Endothelial cell of hepatic sinusoid (primary cell): ENCODE measurements at regions not wholly inside any gene's neighbourhood (a gene's known extent, or its start where the extent isn't known, plus 50 kb on each side); places are given as distances from the start of the nearest gene placed in this dataset.

Experiments
- in situ Hi-C: cut with HindIII; loops from 2 replicates; pipeline ENCODE4 v1.10.0; 2017; ENCODE audit warnings: low sequenced_read_pairs

DNA sequence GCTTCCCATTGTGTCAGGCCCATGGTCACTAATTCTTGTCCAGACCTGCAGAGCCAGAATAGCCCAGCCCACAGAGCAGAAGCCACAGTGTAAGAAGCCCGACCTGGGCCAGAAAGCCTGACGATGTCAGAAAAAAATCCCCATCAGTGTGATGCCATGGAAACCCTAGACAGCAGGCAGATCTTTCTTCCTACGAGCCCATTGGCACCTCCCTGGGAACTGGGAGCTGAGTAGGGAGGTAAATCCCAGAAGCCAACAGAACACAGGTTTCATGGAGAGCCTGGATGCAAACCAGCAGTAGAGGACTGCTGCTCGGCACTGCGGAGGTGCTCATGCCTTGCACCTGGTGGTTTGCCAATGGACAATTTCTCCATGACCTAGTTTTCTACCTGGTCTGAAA lies 82.2 kb upstream of the SLC22A16 start:
- in situ Hi-C loops, result no loop called here

DNA sequence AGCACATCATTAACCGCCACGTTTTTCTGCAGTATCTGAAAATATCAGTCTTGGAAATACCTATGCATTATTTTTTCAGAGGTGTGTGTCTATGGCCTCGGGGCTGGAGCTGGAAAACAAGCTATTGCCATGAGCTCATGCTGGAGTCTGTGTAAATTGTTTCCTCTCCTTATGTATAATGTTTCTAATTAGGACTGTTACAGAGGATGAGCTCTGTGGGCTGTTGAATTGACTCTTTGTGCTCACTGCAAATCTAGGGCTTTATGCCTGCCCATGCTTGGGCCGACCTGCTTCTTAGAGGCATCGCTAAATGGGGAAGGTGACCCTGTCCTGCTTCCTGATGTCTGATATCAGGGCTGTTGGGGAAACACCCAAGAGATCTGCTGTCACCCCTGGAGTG lies 80.8 kb upstream of the SLC22A16 start:
- in situ Hi-C loops, result no loop called here

DNA sequence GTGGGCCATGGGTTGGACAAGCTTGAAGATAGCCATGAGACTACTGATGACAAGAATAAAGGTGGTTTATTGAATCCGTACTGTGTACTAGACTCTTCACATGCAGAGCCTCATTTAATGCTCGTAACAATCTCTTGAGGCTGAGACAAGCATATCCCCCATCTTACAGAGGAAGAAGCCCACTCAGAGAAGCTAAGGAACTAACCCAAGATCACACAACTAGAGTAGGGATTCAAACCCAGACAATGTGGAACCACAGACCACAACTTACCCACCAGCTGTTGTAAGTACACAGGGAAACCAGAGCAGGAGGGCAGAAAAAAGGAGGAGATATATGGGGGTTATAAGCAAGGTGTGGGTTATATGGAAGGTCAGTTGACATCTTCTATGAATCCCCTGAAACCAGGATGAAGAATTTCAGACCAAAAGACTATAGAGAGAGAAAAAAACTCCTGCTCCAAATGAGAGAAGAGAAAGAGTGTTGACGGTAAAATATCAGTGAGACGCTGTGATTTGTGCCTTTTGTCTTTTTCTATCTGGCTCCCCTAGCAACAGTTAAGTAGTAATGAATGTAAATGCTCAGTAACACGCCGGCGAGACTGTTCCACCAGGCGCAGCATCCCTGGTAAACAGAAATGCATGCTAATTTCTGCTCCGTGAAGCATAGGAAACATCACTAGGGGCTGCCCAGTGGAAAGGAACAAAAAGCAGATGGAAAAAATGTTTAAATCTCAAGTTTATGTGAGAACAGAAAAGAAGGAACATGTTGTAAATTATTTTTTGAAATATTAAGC lies 80.1 kb upstream of the SLC22A16 start:
- in situ Hi-C loops, result no loop called here

DNA sequence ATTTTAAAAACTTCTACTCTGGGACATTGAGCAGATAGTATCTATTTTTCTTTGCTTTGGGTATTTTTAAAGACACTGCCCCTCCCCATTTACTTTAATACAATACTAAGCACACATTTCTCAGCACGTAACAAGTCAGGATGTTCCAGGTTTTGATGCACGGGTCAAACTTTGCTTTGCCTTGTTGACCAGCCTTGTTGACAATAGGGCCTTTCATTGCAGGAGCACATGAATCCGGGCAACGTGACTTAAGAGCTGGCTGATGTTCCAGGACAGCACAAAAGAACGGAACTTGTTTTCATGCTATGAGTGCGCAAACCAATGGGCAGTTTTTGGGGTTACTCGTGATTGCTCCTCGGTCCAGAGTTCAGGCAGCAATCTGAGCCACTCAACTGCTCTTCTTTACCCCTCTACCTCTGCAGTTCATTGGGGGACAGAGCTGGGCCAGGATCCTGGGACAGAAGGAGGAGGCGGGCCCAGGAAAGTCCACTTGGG lies 78.6 kb upstream of the SLC22A16 start:
- in situ Hi-C loops, result no loop called here

DNA sequence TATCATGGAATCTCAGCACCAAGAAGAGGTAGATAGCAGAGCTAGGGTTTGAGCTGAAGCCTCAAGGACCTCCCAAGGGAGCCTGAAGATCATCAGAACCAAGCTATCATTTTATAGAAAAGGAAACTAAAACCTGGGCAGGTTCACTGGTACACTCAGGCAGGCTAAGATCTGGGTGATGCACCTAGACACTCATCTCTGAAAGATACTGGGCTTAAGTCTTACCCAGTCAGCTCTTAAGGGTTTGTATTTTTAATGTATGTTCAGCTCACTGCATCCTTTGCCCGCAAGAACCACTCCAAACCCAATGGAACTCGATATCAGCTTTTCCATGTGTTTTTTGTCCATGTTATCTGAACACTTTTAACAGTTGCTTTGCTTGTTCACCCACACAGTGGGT lies 78.0 kb upstream of the SLC22A16 start:
- in situ Hi-C loops, result no loop called here

DNA sequence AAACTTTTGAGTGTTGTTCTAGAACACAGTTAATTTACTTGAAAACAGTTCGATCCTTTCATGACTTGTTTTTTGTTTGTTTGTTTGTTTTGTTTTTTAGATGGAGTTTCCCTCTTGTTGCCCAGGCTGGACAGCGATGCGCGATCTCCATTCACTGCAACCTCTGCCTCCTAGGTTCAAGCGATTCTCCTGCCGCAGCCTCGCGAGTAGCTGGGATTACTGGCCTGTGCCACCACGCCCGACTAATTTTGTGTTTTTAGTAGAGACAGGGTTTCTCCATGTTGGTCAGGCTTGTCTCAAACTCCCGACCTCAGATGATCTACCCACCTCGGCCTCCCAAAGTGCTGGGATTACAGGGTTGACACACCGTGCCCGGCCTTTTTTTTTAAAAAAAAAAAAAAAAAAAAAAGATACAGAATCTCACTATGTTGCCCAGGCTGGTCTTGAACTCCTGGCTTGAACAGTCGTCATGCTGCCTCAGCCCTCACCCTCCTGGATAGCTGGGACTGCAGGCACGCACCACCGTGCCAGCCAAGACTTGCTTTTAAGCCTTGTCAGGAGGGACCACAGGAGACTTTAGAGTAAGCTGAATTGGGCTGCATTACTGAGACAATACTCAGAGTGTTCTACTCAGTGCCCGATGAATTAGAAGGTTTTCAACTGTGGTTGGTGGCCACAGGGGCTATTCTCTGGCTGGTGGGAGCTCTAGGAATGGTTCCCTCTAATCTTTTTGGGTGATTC lies 76.7 kb upstream of the SLC22A16 start:
- in situ Hi-C loops, result no loop called here

DNA sequence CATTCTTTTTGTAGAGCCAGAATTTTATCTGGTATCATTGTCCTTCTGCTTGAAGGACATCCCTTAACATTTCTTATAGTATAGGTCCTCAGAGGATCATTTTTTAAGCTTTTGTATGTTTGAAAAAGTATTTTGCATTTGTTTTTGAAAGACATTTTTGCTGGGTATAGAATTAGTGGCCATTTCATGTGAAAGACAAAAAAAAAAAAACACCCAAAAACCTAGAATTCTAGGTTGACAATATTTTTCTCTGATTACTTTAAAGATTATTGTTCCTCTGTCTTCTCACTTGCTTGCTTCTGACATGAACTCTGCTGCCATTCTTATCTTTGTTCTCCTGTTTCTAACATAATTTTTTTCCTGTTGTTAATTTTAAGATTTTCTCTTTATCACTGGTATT lies 75.7 kb upstream of the SLC22A16 start:
- in situ Hi-C loops, result no loop called here

DNA sequence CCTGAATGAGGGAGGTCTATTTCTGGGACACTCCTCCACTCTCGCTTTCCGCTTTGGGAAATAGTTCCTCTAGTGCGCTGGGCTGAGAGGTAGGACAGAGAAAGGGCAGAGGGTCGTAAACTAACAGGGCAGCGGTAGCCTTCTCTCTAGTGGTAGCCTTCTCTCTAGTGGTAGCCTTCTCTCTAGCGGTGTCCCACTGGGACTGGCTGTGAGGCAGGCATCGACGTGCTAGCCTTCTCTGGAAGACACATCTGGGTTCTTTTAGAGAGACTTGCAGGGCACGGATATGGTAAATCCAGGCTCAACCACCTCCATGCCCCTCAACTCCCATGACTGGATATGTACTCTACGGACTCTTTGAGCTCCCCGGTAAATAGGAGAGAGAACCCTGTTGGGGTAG lies 74.7 kb upstream of the SLC22A16 start:
- in situ Hi-C loops, result no loop called here

DNA sequence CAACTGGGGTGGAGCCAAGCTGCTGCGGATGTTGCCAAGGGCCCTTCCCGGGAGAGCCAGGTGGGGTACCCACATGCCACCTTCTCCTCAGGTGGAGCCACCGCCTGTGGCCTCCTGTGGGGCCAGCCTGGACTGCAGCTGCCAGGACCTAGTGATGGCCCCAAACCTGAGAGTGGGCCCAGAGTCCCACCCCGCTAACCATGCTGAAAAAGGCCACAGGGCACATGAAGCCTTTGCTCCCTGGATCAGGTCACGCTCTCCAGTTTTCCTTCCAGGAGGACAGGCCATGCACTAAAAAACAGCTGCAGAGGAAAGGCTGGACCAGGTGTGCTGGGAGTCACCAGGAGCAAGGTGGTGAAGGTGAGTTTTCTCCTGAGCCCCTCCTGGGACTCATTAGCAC lies 73.9 kb upstream of the SLC22A16 start:
- in situ Hi-C loops, result no loop called here

DNA sequence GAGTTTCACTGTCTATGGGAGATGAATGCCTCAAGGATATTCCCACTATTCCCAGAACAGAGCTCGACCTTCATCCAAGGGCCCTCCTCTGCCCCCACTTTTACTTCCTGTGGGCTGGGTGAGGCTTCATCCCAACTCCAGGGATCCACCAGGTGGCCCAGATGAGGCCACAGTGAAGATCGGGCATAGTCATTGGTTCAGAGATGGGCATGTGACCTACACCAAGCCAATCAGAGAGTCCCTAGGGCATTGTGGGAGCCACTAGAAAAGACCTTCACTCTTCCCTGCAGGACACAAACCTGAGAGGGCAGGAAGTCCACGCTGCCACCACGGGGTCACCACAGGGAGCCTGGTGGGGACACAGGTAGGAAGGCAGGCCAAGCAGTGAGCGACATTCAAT lies 72.9 kb upstream of the SLC22A16 start:
- in situ Hi-C loops, result no loop called here

DNA sequence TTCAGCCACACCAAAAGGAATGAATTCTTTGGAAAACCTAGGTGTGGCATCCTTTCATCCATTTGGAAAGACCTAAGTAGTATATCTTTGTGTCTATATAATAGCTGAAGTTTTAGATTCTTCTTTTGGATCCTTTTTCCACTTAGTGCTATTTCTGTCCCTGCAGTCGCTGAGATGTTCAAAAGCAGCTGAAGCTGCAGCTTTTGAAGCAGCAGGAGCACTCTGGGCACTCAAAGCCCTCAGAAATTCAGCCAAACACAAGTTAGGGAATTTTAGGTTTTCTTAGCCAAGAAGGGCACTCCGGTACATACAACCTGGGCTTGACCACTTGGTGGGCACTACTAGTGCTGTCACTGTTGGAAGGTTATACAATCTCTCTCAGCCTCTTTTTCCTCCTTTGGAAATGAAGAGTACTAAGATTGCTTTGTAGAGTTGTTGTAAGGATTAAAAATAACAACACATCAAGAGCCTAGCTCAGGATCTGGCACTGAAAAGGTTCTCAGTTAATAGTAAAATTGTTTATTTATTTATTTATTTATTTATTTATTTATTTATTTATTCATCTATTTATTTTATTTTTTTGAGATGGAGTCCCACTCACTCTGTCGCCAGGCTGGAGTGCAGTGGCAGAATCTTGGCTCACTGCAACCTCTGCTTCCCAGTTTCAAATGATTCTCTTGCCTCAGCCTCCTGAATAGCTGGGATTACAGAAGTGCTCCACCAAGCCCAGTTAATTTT lies 71.9 kb upstream of the SLC22A16 start:
- in situ Hi-C loops, result no loop called here

DNA sequence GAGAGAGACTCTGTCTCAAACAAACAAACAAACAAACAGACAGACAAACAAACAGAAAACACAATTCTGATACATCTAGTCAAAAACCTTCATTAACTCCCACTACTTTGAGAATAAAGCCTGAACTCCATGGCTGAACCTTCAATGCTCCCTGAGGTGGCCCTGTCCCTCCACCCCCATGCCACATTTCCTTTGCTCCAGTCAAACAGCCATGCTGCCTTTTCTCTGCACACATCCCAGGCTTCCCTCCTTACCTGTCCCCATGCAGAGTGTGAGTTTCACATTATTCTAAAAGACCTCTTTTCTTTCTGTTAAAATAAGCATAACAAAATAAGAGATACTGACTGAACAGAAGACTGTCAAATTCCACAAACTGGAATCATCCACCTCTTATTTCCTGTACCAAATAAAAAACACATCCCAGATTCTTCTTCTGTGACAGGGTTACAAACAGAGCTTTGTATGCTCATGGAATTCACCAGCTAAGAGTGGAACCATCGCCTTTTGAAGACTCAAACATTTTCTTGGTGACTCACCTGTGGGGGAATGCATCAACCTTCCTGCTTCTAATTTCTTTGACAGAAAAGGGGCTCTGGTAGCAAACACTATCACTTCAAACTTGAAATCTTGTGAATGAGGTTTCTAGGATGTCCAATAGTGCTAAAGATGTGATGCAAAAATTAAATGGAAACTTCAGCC lies 71.0 kb upstream of the SLC22A16 start:
- in situ Hi-C loops, result no loop called here

DNA sequence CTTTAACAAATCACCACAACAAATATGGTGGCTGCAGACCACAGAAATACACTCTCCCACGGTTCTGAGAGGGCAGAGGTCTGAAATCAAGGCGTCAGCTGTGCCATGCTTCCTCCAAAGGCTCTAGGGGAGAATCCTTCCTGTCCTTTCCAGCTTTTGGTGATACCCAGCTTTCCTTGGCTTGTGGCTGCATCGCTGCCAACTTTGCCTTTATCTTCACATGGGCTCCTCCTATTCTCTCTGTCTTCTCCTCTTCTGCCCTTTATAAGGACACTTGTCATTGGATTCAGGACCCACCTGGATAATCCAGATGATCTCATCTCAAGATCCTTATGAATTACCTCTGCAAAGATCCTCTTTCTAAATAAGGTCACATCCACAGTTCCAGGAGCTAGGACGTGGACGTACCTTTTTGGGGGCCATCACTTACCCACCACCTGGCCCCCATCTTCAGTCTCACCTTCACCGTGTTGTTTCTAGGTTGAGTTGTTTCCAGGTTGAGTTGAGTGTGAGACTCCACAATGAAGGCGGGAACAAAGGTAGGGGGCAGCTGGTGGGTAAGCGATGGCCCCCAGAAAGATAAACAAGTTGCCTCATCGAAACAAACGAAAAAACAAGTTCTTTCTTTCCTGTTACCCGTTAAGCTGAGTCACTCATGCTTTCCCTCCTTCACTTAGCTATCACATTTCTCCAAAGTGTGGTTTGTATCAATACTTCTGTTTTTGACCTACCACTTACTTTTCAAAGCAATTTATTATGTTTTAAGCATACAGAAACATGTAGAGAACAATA lies 68.9 kb upstream of the SLC22A16 start:
- in situ Hi-C loops, result no loop called here

DNA sequence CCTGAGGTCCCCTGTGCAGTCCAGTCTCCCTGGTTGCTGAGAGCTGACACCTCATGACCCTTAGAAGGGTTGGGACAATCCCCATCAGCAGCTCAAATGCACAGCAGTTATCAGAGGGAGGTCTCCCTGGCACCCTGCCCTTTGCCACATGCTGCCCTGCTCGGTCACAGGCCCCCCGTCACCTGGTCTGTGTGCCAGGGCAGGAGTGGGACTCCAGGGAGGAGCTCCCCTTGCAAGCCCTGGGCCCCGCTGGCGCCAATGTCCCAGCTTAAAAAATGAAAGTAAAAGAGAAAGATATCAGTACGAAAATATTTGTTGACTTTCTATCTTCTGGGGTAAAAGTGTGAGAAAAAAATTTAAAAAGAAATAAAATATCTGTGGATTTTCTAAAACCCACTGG lies 68.1 kb upstream of the SLC22A16 start:
- in situ Hi-C loops, result no loop called here

DNA sequence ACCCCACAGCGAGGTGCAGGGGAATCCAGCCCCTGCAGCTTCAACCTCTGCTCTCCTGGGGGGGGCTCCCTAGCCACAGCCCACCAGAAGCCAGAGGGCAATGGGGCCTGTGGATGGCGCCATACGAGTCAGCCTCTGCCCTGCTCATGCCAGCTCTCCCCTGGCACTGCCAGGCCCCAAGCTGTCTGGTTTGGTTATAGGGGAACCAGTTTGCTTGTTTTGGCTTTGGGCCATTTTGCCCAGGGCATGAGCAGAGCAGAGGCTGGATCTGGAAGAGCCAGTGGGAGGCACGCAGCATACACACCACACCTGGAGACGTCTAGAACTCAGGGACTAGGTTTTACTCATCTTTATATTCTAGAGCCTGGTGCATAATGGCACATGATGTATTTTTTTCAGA lies 66.7 kb upstream of the SLC22A16 start:
- in situ Hi-C loops, result no loop called here

DNA sequence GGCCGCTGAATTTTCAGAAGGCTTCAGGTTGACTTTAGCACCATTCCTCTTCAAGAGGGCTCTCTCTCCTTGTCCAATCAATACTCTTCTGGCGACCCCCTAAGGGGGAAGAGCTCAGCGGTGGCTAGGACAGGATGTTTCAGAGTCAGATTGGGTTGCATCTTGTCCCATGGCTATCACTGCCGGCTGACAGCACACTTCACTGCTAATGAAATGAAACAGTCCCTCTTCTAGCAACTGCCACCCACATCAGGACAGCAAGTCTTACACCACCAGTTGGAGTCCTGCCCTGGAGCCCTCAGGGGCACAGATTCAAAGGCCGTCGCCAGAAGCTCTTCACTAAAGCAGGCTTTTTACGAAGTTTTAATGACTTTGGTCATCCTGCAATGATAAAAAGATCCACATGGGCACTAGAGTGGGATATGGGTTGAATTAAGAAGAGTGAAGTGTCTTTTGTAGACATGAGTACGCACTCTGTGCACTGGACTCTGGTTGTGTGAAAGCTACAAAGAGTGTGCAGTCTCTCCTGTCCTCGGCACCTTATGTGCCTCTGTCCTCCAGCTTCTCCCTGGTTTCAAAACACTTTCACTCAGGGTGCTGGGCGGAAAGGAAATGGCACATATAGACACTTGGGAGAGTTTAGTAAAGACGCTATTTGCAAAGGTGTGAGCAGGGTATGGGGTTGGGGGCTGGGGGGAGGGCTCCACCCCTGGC lies 66.1 kb upstream of the SLC22A16 start:
- in situ Hi-C loops, result no loop called here

DNA sequence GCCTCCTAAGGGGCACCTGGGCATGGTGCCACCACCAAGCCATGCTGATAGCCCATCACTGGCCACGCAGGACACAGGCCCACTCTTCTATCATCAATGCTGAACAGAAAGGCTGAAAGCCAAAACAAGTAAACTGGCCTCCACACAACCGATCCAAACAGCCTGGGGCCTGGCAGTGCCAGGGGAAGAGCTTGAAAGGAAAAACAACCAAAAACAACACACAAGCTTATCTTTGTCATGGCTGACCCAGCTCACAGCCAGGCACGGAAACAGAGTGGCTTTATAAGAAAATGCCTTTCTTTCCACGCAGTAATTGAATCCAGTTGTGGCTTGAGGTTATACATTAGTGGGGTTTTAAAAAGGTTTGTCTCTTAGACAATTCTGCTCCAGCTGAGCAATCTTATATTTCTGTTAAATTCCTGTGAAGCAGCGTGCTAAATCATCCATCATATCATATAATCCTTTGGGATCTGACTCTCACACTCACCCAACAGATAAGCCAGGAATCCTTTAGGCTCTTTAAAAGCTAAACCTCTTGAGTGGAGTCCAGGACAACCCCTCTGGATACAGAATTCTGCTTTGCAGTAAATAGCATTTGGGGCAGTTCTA lies 65.4 kb upstream of the SLC22A16 start:
- in situ Hi-C loops, result no loop called here

DNA sequence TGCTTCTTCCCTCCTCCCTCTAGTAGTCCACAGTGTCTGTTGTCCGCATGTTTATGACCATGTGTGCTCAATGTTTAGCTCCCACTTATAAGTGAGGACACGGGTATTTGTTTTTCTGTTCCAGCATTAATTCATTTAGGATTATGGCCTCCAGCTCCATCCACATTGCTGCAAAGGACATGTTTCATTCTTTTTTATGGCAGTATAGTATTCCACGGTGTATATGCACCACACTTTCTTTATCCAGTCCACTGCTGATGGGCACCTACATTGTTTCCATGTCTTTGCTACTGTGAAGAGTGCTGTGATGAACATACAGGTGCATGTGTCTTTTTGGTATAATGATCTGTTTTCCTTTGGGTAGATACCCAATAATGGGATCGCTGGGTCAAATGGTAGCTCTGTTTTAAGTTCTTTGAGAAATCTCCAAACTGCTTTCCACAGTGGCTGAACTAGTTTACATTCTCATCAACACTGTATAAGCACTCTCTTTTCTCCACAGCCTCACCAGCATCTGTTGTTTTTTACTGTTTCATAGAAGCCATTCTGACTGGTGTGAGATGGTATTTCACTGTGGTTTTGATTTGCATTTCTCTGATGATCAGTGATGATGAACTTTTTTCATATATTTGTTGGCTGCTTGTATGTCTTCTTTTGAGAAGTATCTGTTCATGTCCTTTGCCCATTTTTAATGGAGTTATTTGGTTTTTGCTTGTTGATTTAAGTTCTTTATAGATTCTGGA lies 63.0 kb upstream of the SLC22A16 start:
- in situ Hi-C loops, result loop anchor here (5.0 to 10.0 kb wide), 3 partner anchors 65 to 415 kb away; partner anchors contain the start of genes CDK19 and GTF3C6
